ENCODE measurements at regions not wholly inside any gene's neighbourhood (a gene's known extent, or its start where the extent isn't known, plus 50 kb on each side); places are given as distances from the start of the nearest gene placed in this dataset.

GRCh38 chr2:204264085-204264553, 281.2 kb upstream of the PARD3B start:
- no peak for TF ChIP-seq CTCF (IDR thresholded peaks at IDR 0.05)
- TF ChIP-seq POLR2A (IDR thresholded peaks at IDR 0.05), result no peak
- TF ChIP-seq POLR2AphosphoS5 (IDR thresholded peaks at IDR 0.05), result no peak
- TF ChIP-seq EP300 (IDR thresholded peaks at IDR 0.05; ENCODE audit: low read depth), result no peak
